Esophagus muscularis mucosa (tissue), 4 donors: ENCODE measurements at regions not wholly inside any gene's neighbourhood (a gene's known extent, or its start where the extent isn't known, plus 50 kb on each side); places are given as distances from the start of the nearest gene placed in this dataset.

Experiments used
- DNase-seq: peaks from one replicate; pipeline ENCODE4 v3.0.0-alpha.2; 2017; ENCODE audit errors: extremely low spot score
- H3K27ac ChIP-seq, 4 donors: fragments of 200-600 bp; sonication (generic); replicated peaks in 1 of 4; 1 replicate in 3 of 4; 2 replicates in 1 of 4; pipeline ENCODE4 v1.5.1; 2016 to 2019; ENCODE audit warnings: mild to moderate bottlenecking in 1 of 4
- H3K27me3 ChIP-seq, 4 donors: fragments of 200-600 bp; sonication (generic); one replicate each; pipeline versions ENCODE4 v1.5.1 to v1.6.0; 2016 to 2019
- H3K36me3 ChIP-seq, 4 donors: fragments of 200-600 bp; sonication (generic); one replicate each; pipeline ENCODE4 v1.5.1; 2016 to 2019
- H3K4me1 ChIP-seq, 4 donors: fragments of 200-600 bp; sonication (generic); one replicate each; pipeline ENCODE4 v1.5.1; 2016 to 2019
- H3K4me3 ChIP-seq, 4 donors: fragments of 200-600 bp; sonication (generic); 1 replicate in 2 of 4; 2 replicates in 2 of 4; pipeline ENCODE4 v1.5.1; 2016 to 2019; ENCODE audit warnings: mild to moderate bottlenecking in 4 of 4, moderate library complexity in 1 of 4
- H3K9me3 ChIP-seq, 4 donors: fragments of 200-600 bp; sonication (generic); 1 replicate in 3 of 4; 2 replicates in 1 of 4; pipeline ENCODE4 v1.5.1; 2016 to 2019
- CTCF ChIP-seq, 3 experiments: fragments of 200-600 bp in 2 of 3; fragments of 450-650 bp in 1 of 3; sonication (generic) in 2 of 3; IDR thresholded peaks; one replicate each; pipeline ENCODE4 v1.5.1; 2017 to 2019; ENCODE audit warnings: antibody characterized with exemption in 3 of 3, mild to moderate bottlenecking in 2 of 3, moderate library complexity in 1 of 3
- EP300 ChIP-seq: sonication (generic); formaldehyde crosslinking; IDR thresholded peaks from one replicate; pipeline ENCODE4 v1.6.1; 2017; ENCODE audit warnings: antibody characterized with exemption
- POLR2A ChIP-seq: fragments of 450-650 bp; IDR thresholded peaks from one replicate; pipeline ENCODE4 v1.6.1; 2017; ENCODE audit warnings: antibody characterized with exemption, moderate library complexity, mild to moderate bottlenecking, low read depth
- POLR2AphosphoS5 ChIP-seq, 2 donors: sonication (generic); formaldehyde crosslinking; IDR thresholded peaks; one replicate each; pipeline ENCODE4 v1.6.1; 2017; ENCODE audit warnings: antibody characterized with exemption in 2 of 2
- WGBS: methylation state at CpG from one replicate; pipeline ENCODE4 v1.1.5; 2018; 5-methylcytosine and 5-hydroxymethylcytosine counted together
- intact Hi-C: fragments of 100-400 bp; cut with DNase I; formaldehyde crosslinking; loops from one replicate; pipeline ENCODE4 v1.15.1; 2023

DNA sequence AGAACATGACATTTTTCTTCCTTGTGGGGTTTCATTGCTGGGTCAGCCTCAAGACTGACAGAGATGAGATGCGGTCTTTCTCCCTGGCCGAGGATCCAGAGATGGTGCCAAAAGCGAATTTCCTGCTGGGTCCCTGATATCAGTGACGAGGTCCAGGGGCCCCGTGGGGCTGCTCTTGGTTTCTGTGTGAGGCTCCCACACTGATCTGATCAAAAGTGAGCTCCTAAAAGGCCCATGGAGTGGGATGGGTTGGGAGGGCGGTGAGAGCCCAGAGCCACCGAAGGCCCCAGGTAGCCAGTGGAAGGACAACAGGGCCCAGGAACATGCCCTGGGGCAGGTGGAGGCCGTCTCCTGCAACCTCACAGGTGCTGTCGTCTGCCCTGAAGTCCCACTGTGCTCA, 208.4 kb upstream of the CDH4 start:
- Histone ChIP-seq H3K4me1 (no peaks in the 10 kb centered on the region), H3K4me3 (no peak overlapping the region), H3K9me3 (no peaks in the 10 kb centered on the region), H3K27ac (no peak overlapping the region), H3K36me3 (no peaks in the 10 kb centered on the region), H3K27me3 (peaks cover 0 to 3% (median 0%) of the 10 kb centered on the region in 4 donors)
- TF ChIP-seq POLR2AphosphoS5 (IDR thresholded peaks at IDR 0.05), result no peak
- no peak for TF ChIP-seq CTCF (IDR thresholded peaks at IDR 0.05)
- TF ChIP-seq POLR2A, result no peak
- no peak for TF ChIP-seq EP300
- DNase-seq, result no peak
- no CpG with 5 or more reads among the region's 9 CpGs for WGBS
- intact Hi-C loops, result no loop called here

DNA sequence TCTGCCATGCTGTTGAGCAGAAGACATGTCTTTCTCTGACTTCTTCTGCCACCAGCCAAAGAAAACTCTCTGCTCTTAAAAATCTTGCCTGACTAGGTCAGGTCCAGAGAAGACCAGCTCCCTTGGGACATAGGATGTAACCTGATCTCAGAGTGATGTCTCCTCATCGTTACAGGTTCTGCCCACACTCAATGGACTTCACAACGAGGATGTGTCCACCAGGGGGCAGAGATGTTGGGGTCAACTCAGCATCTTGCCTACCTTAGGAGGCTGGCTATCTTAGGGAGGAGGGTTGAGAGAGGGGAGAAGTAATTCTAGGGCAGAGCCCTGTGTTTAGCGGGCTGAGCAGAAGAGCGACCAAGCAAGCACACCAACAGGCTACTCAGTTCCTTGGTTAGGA, 207.6 kb upstream of the CDH4 start:
- no peaks in the 10 kb centered on the region for H3K4me1 ChIP-seq
- no peak for DNase-seq
- TF ChIP-seq POLR2AphosphoS5 (IDR thresholded peaks at IDR 0.05) (no peak), CTCF (IDR thresholded peaks at IDR 0.05) (no peak), POLR2A (no peak), EP300 (no peak)
- H3K4me3 ChIP-seq, result no peak overlapping the region
- 46% methylated on average over 4 of the region's 4 CpGs for WGBS
- peaks cover 0 to 3% (median 0%) of the 10 kb centered on the region in 4 donors for H3K27me3 ChIP-seq
- H3K36me3 ChIP-seq, result no peaks in the 10 kb centered on the region
- no peak overlapping the region for H3K27ac ChIP-seq
- H3K9me3 ChIP-seq, result no peaks in the 10 kb centered on the region
- intact Hi-C loops, result no loop called here

DNA sequence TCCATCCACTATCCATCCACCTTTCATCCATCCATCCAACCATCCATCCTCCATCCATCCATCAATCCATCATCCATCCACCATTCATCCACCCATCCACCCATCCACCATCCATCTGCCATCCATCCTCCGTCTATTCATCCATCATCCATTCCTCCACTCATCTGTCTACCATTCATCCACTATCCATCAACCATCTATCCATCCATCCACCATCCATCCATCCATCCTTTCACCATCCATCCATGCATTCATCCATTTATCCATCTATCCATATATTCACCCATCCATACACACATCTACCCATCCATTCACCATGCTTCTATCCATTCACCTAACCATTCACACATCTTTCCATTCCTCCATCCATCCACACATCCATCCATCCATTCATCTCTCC, 207.0 kb upstream of the CDH4 start:
- TF ChIP-seq POLR2A (no peak), POLR2AphosphoS5 (IDR thresholded peaks at IDR 0.05) (no peak), EP300 (no peak), CTCF (IDR thresholded peaks at IDR 0.05) (no peak)
- 94% methylated on average over 1 of the region's 1 CpG for WGBS
- Histone ChIP-seq H3K4me1 (no peaks in the 10 kb centered on the region), H3K27ac (no peak overlapping the region), H3K4me3 (no peak overlapping the region), H3K27me3 (peaks cover 0 to 3% (median 0%) of the 10 kb centered on the region in 4 donors), H3K36me3 (no peaks in the 10 kb centered on the region), H3K9me3 (no peaks in the 10 kb centered on the region)
- no peak for DNase-seq
- intact Hi-C loops, result no loop called here

DNA sequence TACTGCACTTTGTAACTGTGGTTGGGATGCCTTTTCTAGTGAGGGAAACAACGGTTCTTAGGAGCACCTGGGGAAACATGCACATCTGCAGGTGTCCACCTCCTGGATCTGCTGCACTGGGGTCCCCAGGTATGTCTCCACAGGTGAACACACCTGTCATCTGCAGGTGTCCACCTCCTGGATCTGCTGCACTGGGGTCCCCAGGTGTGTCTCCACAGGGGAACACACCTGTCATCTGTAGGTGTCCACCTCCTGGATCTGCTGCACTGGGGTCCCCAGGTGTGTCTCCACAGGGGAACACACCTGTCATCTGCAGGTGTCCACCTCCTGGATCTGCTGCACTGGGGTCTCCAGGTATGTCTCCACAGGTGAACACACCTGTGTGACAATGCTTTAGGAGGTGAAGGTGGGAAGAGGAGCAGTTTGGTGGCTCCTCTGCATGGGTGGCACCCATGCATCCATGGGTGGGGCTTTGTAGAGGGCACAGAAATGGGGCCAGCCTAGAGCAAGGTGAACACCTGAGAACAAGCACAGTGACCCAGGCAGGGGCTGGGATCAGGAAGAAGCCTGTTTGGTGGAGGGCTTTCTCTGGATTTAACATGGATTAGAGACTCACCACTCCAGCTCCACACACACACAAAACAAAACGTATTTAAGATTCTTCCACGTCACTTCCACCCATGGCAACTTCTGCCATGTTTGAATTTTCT, 206.0 kb upstream of the CDH4 start:
- DNase-seq, result no peak
- Histone ChIP-seq H3K4me1 (no peaks in the 10 kb centered on the region), H3K36me3 (no peaks in the 10 kb centered on the region), H3K9me3 (no peaks in the 10 kb centered on the region), H3K27me3 (peaks cover 0 to 3% (median 0%) of the 10 kb centered on the region in 4 donors), H3K27ac (no peak overlapping the region), H3K4me3 (no peak overlapping the region)
- TF ChIP-seq POLR2AphosphoS5 (IDR thresholded peaks at IDR 0.05) (no peak), CTCF (IDR thresholded peaks at IDR 0.05) (no peak), EP300 (no peak), POLR2A (no peak)
- intact Hi-C loops, result no loop called here
- 72% methylated on average over 3 of the region's 3 CpGs for WGBS
